Calu3 (cell line): ENCODE measurements at regions not wholly inside any gene's neighbourhood (a gene's known extent, or its start where the extent isn't known, plus 50 kb on each side); places are given as distances from the start of the nearest gene placed in this dataset.

ENCODE experiments used
- BruUV-seq: library from RNA; stranded (reverse); fragments of 400-500 nt; replicated peaks from 2 replicates; lab custom pipeline; 2021; lab: Mats Ljungman, UMichigan
- CTCF ChIA-PET: fragments of 300-600 bp; sonication (Branson Sonifier 250); formaldehyde crosslinking; loops from one replicate; lab custom pipeline; 2022; ENCODE audit warnings: antibody characterized with exemption; lab: Charles Lee
- DNase-seq: peaks from one replicate; pipeline ENCODE4 v3.0.0; 2022
- H3K27ac Mint-ChIP-seq: one replicate; pipeline ENCODE4 v1.8.0; 2022; ENCODE audit warnings: mixed read lengths; ENCODE audit not compliant: unreplicated experiment
- H3K27me3 Mint-ChIP-seq: one replicate; pipeline ENCODE4 v1.8.0; 2022; ENCODE audit warnings: mixed read lengths; ENCODE audit not compliant: unreplicated experiment
- H3K36me3 Mint-ChIP-seq: one replicate; pipeline ENCODE4 v1.8.0; 2022; ENCODE audit warnings: mild to moderate bottlenecking, moderate library complexity, mixed read lengths; ENCODE audit not compliant: insufficient read depth, unreplicated experiment
- H3K4me1 Mint-ChIP-seq: one replicate; pipeline ENCODE4 v1.8.0; 2022; ENCODE audit warnings: mild to moderate bottlenecking, low read depth, mixed read lengths; ENCODE audit not compliant: unreplicated experiment
- H3K4me3 Mint-ChIP-seq: one replicate; pipeline ENCODE4 v1.8.0; 2022; ENCODE audit warnings: mild to moderate bottlenecking, low read depth, moderate library complexity, mixed read lengths; ENCODE audit not compliant: unreplicated experiment
- H3K9me3 Mint-ChIP-seq: one replicate; pipeline ENCODE4 v1.8.0; 2022; ENCODE audit warnings: low read depth, mixed read lengths; ENCODE audit not compliant: unreplicated experiment
- intact Hi-C: fragments of 100-400 bp; cut with micrococcal nuclease; formaldehyde crosslinking; loops from one replicate; pipeline ENCODE4 v1.10.0; 2022; ENCODE audit not compliant: unreplicated experiment
- TF ChIP-seq, protein P1 (sequence below): fragments of 200-600 bp; IDR thresholded peaks from one replicate; pipeline ENCODE4 v1.8.0; 2022; ENCODE audit warnings: antibody characterized with exemption; ENCODE audit not compliant: unreplicated experiment

DNA sequence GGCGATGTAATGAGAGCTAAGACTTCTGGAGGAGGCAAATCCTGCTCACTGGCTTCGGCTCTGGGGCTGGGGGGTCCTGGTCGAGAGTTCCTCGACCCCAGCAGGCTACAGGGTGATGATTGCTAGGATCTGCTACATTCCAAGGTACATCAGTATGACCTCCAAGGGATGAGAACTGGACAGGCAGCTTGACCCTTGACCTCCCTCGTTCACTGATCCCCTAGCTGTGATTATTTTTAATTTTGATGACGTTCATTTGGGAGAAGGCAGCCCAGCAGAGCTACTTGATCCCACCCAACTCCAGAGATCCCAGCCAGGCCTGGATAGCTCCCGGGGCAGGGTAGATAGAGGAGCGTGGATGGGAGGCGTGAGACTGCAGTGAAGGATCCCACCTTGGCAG lies 242.3 kb downstream of the MAF start:
- Mint-ChIP-seq H3K36me3 (no peaks in the 10 kb centered on the region), H3K4me1 (no peaks in the 10 kb centered on the region), H3K27ac (no peak overlapping the region), H3K9me3 (no peaks in the 10 kb centered on the region), H3K4me3 (no peak overlapping the region), H3K27me3 (peaks cover 31% of the 10 kb centered on the region)
- TF ChIP-seq, protein P1, sequence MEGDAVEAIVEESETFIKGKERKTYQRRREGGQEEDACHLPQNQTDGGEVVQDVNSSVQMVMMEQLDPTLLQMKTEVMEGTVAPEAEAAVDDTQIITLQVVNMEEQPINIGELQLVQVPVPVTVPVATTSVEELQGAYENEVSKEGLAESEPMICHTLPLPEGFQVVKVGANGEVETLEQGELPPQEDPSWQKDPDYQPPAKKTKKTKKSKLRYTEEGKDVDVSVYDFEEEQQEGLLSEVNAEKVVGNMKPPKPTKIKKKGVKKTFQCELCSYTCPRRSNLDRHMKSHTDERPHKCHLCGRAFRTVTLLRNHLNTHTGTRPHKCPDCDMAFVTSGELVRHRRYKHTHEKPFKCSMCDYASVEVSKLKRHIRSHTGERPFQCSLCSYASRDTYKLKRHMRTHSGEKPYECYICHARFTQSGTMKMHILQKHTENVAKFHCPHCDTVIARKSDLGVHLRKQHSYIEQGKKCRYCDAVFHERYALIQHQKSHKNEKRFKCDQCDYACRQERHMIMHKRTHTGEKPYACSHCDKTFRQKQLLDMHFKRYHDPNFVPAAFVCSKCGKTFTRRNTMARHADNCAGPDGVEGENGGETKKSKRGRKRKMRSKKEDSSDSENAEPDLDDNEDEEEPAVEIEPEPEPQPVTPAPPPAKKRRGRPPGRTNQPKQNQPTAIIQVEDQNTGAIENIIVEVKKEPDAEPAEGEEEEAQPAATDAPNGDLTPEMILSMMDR, result no peak
- no peak for DNase-seq
- CTCF ChIA-PET, result no interaction called here
- no TSS peak for BruUV-seq
- intact Hi-C loops, result no loop called here

DNA sequence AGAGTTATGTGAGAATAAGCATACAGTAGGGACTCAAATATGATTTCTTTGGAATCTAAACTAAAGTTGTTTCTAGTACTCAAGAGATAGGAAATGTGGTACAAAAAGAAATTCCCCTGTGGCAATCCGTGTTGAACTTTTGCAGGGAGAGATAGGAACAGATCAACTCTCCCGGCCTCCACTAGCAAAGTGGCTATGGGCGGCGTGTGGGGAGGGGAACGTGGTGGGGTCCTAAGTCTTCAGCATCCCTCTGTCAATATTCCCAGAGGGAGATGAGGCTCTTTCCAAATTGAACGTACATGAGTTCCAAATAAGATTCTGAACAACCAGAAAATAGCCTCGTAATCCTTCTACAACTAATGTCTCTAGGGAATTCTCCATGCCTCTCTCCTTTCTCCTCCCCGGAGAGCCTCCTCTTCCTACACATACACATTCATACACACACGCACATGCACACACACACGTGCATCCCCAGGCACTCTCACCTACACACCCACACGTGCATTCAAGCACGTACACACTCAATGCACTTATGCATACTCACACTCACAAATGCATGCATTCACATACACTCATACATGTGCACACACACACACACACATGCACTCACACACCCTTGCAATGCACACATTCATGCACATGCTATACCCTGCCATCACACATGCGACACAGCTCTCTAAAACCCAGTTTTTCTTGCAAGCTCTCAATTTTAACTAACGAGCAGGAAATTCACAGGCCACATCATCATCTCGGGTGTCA lies 244.8 kb downstream of the MAF start:
- no peak for DNase-seq
- intact Hi-C loops, result no loop called here
- Mint-ChIP-seq H3K9me3 (no peaks in the 10 kb centered on the region), H3K27me3 (peaks cover 33% of the 10 kb centered on the region), H3K36me3 (no peaks in the 10 kb centered on the region), H3K4me1 (no peaks in the 10 kb centered on the region), H3K4me3 (no peak overlapping the region), H3K27ac (no peak overlapping the region)
- TF ChIP-seq, protein P1, result no peak
- CTCF ChIA-PET, result no interaction called here
- BruUV-seq, result no TSS peak

DNA sequence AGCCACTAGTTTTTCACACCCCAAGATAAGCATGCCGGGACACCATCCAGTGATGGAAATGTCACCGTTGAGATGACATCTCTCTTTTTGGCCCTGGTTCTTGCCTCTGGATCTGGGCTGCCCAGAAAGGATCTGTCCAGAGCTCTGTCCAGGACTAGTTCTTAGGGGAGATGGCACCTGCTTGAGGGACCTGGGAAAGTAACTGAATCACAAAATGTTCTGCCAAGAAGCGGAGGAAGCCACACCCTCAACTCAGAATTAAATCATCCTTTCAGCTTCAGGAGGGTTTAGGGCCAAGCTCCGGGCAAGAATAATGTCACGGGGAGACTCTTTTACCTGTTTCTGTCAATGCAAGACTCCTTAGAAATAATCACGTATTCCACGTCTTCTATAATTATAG lies 248.6 kb downstream of the MAF start:
- H3K9me3 Mint-ChIP-seq, result no peaks in the 10 kb centered on the region
- H3K27me3 Mint-ChIP-seq, result peaks cover 55% of the 10 kb centered on the region
- H3K27ac Mint-ChIP-seq, result no peak overlapping the region
- no peak for DNase-seq
- CTCF ChIA-PET, result no interaction called here
- no peak overlapping the region for H3K4me3 Mint-ChIP-seq
- intact Hi-C loops, result no loop called here
- no peaks in the 10 kb centered on the region for H3K36me3 Mint-ChIP-seq
- TF ChIP-seq, protein P1, result no peak
- no peaks in the 10 kb centered on the region for H3K4me1 Mint-ChIP-seq
- BruUV-seq, result no TSS peak

DNA sequence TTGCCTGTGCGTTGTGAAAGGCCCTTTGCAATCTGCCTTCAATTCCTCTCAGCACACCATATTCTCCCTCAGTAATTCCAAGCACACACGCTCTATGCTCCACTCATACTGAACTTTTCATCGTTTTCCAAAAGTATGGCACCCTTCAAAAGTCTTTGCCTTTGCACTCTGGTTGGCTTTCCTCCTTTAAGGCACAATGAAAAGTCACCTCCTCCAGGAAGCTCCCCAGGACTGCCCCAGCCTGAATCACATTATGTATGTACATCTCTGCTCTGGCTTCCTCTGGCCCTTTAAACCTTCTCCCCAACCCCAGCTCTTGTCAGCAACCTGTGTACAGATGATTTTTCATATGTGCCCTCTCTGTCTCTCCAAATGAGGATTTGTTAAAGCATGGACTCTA lies 250.7 kb downstream of the MAF start:
- Mint-ChIP-seq H3K4me3 (no peak overlapping the region), H3K4me1 (no peaks in the 10 kb centered on the region), H3K9me3 (no peaks in the 10 kb centered on the region), H3K36me3 (no peaks in the 10 kb centered on the region), H3K27ac (no peak overlapping the region), H3K27me3 (peaks cover 38% of the 10 kb centered on the region)
- CTCF ChIA-PET, result no interaction called here
- DNase-seq, result no peak
- TF ChIP-seq, protein P1, result no peak
- intact Hi-C loops, result no loop called here
- no TSS peak for BruUV-seq
